GM12875 (cell line): ENCODE measurements at regions not wholly inside any gene's neighbourhood (a gene's known extent, or its start where the extent isn't known, plus 50 kb on each side); places are given as distances from the start of the nearest gene placed in this dataset.

ENCODE experiments used
- H3K4me3 ChIP-seq: one replicate; pipeline ENCODE4 v1.5.1; 2011; ENCODE audit warnings: low read depth, low read length, control low read depth
- TF ChIP-seq, protein P1 (sequence below): IDR thresholded peaks from 2 replicates; pipeline ENCODE4 v1.5.1; 2011; ENCODE audit warnings: low read depth, mild to moderate bottlenecking, control low read depth, inconsistent platforms, low read length, moderate library complexity, borderline replicate concordance; ENCODE audit not compliant: insufficient read depth

GRCh38 chr10:54962134-54962900, 161.3 kb upstream of the PCDH15 start:
- H3K4me3 ChIP-seq = no peak overlapping the region

DNA sequence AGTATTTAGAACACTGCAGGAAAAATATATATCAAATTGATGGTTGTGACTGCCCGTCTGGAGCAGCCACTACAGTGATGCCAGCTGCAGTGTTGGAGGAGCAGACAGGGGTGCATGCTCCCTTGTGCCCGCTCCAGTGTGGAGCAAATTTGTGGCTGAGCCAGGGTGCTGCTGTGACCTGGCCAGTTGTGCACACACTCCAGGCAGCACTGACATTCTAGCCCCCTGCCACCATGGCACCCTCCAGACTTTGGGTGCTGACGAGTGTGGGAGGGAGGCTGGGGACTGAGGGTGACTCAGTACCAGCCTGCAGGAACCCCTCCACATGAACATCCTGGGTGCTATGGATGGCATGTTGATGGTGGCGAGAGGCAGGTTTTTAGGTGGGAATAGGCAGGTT, 160.0 kb upstream of the PCDH15 start:
- TF ChIP-seq, protein P1, sequence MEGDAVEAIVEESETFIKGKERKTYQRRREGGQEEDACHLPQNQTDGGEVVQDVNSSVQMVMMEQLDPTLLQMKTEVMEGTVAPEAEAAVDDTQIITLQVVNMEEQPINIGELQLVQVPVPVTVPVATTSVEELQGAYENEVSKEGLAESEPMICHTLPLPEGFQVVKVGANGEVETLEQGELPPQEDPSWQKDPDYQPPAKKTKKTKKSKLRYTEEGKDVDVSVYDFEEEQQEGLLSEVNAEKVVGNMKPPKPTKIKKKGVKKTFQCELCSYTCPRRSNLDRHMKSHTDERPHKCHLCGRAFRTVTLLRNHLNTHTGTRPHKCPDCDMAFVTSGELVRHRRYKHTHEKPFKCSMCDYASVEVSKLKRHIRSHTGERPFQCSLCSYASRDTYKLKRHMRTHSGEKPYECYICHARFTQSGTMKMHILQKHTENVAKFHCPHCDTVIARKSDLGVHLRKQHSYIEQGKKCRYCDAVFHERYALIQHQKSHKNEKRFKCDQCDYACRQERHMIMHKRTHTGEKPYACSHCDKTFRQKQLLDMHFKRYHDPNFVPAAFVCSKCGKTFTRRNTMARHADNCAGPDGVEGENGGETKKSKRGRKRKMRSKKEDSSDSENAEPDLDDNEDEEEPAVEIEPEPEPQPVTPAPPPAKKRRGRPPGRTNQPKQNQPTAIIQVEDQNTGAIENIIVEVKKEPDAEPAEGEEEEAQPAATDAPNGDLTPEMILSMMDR = no peak
- H3K4me3 ChIP-seq = no peak overlapping the region

More at GRCh38 chr10:54962134-54962900, 161.3 kb upstream of the PCDH15 start:
- TF ChIP-seq, protein P1 = no peak

DNA sequence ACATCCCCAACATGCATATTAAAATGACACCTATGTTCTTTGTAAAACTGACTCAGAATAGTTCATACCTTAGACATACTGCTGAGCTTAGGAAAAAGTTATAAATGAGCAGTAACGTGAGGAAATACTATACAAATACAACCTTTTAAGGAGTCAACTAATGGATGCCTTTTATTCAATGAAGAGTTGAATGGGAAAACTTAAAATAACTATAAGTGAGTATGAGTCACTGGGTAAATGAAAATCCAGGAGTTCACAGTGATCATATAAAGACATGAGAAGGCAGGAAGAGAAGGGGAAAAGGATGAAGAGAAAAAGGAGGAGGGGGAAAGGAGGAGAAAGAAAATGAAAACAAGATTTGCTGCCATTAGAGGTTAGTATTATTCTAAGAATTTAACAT, 157.8 kb upstream of the PCDH15 start:
- TF ChIP-seq, protein P1 = no peak
- no peak overlapping the region for H3K4me3 ChIP-seq

DNA sequence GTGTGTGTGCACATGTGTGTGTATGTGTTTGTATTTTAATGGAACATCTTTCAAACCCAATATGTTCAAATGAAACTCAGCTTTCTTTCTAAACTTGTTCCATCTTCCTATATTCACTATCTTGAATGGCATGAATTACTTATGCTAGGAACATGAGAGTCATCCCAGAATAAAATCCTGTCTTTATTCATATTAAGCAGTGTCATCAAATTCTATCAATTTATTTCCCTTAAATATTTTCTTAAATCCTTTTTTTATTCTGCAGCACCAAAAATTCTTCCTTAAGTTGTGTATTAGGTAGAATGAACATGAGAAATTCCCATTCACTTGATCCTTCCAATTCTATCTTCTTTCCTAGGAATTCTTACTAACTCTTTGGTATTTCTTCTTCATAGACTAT, 146.6 kb upstream of the PCDH15 start:
- TF ChIP-seq, protein P1 = no peak
- H3K4me3 ChIP-seq = no peak overlapping the region

DNA sequence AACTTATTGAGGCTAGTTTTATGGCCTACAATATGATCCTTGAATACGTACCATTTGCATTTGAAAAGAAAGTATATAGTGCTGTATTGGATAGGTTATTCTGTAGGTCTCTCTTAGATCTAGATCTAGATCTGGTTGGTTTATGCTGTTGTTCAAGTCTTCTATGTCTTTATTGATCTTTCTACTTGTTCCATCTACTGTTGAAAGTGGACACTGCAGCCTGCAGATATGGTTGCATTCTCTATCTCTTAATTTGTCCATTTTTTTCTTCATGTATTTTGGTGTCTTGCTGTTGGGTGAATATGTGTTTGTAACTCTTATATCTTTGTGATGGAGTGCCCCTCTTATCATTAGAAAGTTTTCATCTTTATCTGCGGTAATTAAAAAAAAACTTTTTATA, 139.4 kb upstream of the PCDH15 start:
- no peak overlapping the region for H3K4me3 ChIP-seq
- TF ChIP-seq, protein P1 = no peak

DNA sequence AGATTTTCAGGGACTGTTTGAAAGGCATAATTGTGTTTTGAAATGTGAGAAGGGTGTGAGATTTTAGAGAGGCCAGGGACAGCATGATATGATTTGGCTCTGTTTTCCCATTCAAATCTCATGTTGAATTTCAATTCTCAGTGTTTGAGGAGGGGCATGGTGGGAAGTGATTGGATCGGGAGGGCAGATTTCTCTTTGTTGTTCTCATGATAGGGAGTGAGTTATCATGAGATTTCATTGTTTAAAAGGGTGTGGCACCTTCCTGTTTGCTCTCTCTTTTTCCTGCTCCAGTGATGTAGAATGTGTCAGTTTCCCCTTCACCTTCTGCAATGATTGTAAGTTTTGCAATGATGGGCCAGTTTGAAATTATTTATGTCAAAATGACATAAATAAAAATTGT, 113.0 kb upstream of the PCDH15 start:
- no peak overlapping the region for H3K4me3 ChIP-seq
- TF ChIP-seq, protein P1 = no peak

DNA sequence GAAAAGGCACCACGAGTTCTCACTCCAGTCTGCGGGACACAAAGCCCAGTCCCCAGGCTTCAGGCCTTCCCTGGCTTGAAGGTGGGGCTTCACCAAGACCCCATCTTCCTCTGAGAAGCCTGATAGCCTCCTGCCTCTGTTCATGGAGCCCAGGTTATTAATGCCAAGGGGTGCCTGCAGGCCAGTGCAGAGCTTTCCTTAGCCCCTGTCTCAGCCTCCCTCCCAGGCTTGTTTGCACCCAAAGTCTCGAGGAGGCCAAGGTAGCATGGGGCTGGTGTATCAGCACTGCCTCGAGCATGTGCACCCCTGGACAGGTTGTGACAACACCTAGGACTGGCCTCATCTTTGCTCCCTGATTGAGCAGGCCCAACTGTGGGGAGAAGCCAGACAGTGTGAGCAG, 108.1 kb upstream of the PCDH15 start:
- TF ChIP-seq, protein P1 = no peak
- H3K4me3 ChIP-seq = no peak overlapping the region
